Ascending aorta (tissue), 2 donors: ENCODE measurements at regions not wholly inside any gene's neighbourhood (a gene's known extent, or its start where the extent isn't known, plus 50 kb on each side); places are given as distances from the start of the nearest gene placed in this dataset.
A peak's percentile ranks its signal among the peaks of the same experiment; 100 is the strongest.

Experiments used
- DNase-seq, 2 donors: peaks; one replicate each; pipeline ENCODE4 v3.0.0-alpha.2; 2019; ENCODE audit warnings: low spot score in 2 of 2
- H3K27ac ChIP-seq, 2 donors: fragments of 200-600 bp; sonication (generic); one replicate each; pipeline ENCODE4 v1.5.1; 2016 to 2017; ENCODE audit warnings: mild to moderate bottlenecking in 1 of 2
- H3K27me3 ChIP-seq: fragments of 200-600 bp; sonication (generic); one replicate; pipeline ENCODE4 v1.5.1; 2017
- H3K36me3 ChIP-seq, 2 donors: fragments of 200-600 bp; sonication (generic); one replicate each; pipeline ENCODE4 v1.5.1; 2016
- H3K4me1 ChIP-seq, 2 donors: fragments of 200-600 bp; sonication (generic); one replicate each; pipeline ENCODE4 v1.5.1; 2016 to 2017; ENCODE audit warnings: mild to moderate bottlenecking in 1 of 2
- H3K4me3 ChIP-seq, 2 donors: fragments of 200-600 bp; sonication (generic); one replicate each; pipeline ENCODE4 v1.5.1; 2016 to 2017; ENCODE audit warnings: mild to moderate bottlenecking in 1 of 2
- H3K9me3 ChIP-seq, 2 donors: fragments of 200-600 bp; sonication (generic); one replicate each; pipeline ENCODE4 v1.5.1; 2016
- CTCF ChIP-seq, 3 experiments: fragments of 200-600 bp in 2 of 3; fragments of 450-650 bp in 1 of 3; sonication (generic) in 2 of 3; IDR thresholded peaks; one replicate each; pipeline ENCODE4 v1.5.1; 2016 to 2019; ENCODE audit warnings: antibody characterized with exemption in 3 of 3, mild to moderate bottlenecking in 1 of 3, moderate library complexity in 1 of 3
- intact Hi-C: fragments of 100-400 bp; cut with DNase I; formaldehyde crosslinking; loops from one replicate; pipeline ENCODE4 v1.15.1; 2023

GRCh38 chr2:163884416-163884815 lies 148.6 kb upstream of the FIGN start:
- no peaks in the 10 kb centered on the region for H3K27me3 ChIP-seq
- H3K4me1 ChIP-seq = no peaks in the 10 kb centered on the region
- H3K27ac ChIP-seq = no peak overlapping the region
- DNase-seq = no peak
- H3K4me3 ChIP-seq = no peak overlapping the region
- intact Hi-C loops = no loop called here
- H3K36me3 ChIP-seq = no peaks in the 10 kb centered on the region
- no peak for TF ChIP-seq CTCF (IDR thresholded peaks at IDR 0.05)
- no peaks in the 10 kb centered on the region for H3K9me3 ChIP-seq

GRCh38 chr2:163878718-163879117 lies 142.9 kb upstream of the FIGN start:
- no peak overlapping the region for H3K4me3 ChIP-seq
- H3K27me3 ChIP-seq = no peaks in the 10 kb centered on the region
- H3K36me3 ChIP-seq = no peaks in the 10 kb centered on the region
- peak overlapping the region in 1 of 2 donors; percentile 14 for H3K27ac ChIP-seq
- DNase-seq = no peak
- H3K9me3 ChIP-seq = no peaks in the 10 kb centered on the region
- H3K4me1 ChIP-seq = peaks cover 0 to 4% of the 10 kb centered on the region in 2 donors
- intact Hi-C loops = no loop called here
- TF ChIP-seq CTCF (IDR thresholded peaks at IDR 0.05) = peak in 2 of 3 experiments; percentile 27 to 29

- peak overlapping the region; percentile 18 to 50 for H3K4me3 ChIP-seq
- intact Hi-C loops = no loop called here
- TF ChIP-seq CTCF (IDR thresholded peaks at IDR 0.05) = no peak
These were observed 141.5 kb upstream of the FIGN start for GRCh38 chr2:163877316-163877715.

GRCh38 chr2:163863073-163863472 lies 127.3 kb upstream of the FIGN start:
- no peak overlapping the region for H3K27ac ChIP-seq
- H3K36me3 ChIP-seq = no peaks in the 10 kb centered on the region
- no peaks in the 10 kb centered on the region for H3K4me1 ChIP-seq
- H3K4me3 ChIP-seq = no peak overlapping the region
- DNase-seq = no peak
- TF ChIP-seq CTCF (IDR thresholded peaks at IDR 0.05) = no peak
- H3K27me3 ChIP-seq = no peaks in the 10 kb centered on the region
- intact Hi-C loops = no loop called here
- H3K9me3 ChIP-seq = no peaks in the 10 kb centered on the region

More at GRCh38 chr2:163877316-163877715, 141.5 kb upstream of the FIGN start:
- Histone ChIP-seq H3K9me3 (no peaks in the 10 kb centered on the region), H3K27me3 (no peaks in the 10 kb centered on the region), H3K4me1 (peaks cover 0 to 4% of the 10 kb centered on the region in 2 donors), H3K27ac (peak overlapping the region; percentile 53 to 72), H3K36me3 (no peaks in the 10 kb centered on the region)
- no peak for DNase-seq

- H3K27me3 ChIP-seq = no peaks in the 10 kb centered on the region
- TF ChIP-seq CTCF (IDR thresholded peaks at IDR 0.05) = no peak
- DNase-seq = no peak
- no peaks in the 10 kb centered on the region for H3K4me1 ChIP-seq
- no peaks in the 10 kb centered on the region for H3K36me3 ChIP-seq
- H3K27ac ChIP-seq = no peak overlapping the region
- H3K4me3 ChIP-seq = no peak overlapping the region
- H3K9me3 ChIP-seq = no peaks in the 10 kb centered on the region
- intact Hi-C loops = no loop called here
These were observed 124.1 kb upstream of the FIGN start for GRCh38 chr2:163859951-163860350.

GRCh38 chr2:163856941-163857340 lies 121.1 kb upstream of the FIGN start:
- Histone ChIP-seq H3K36me3 (no peaks in the 10 kb centered on the region), H3K27me3 (no peaks in the 10 kb centered on the region), H3K4me3 (no peak overlapping the region), H3K4me1 (no peaks in the 10 kb centered on the region), H3K9me3 (no peaks in the 10 kb centered on the region), H3K27ac (no peak overlapping the region)
- intact Hi-C loops = no loop called here
- no peak for TF ChIP-seq CTCF (IDR thresholded peaks at IDR 0.05)
- DNase-seq = no peak
